Right lobe of liver (tissue), 4 donors: ENCODE measurements at regions not wholly inside any gene's neighbourhood (a gene's known extent, or its start where the extent isn't known, plus 50 kb on each side); places are given as distances from the start of the nearest gene placed in this dataset.

Source experiments
- POLR2A ChIP-seq: fragments of 450-650 bp; IDR thresholded peaks from one replicate; pipeline ENCODE4 v1.6.1; 2017; ENCODE audit warnings: antibody characterized with exemption, mild to moderate bottlenecking
- TF ChIP-seq, protein P1 (sequence below), 4 donors: fragments of 200-600 bp in 3 of 4; fragments of 450-650 bp in 1 of 4; IDR thresholded peaks; one replicate each; pipeline versions ENCODE4 v1.5.1 to v1.8.0; 2016 to 2022; ENCODE audit warnings: antibody characterized with exemption in 4 of 4, mild to moderate bottlenecking in 2 of 4
- donor health status: DM: no; HTN: no; CAD: no.
- donor health status: DM: no; HTN: no; CAD: no.
- donor health status: DM: no; HTN: yes; CAD: no.

- TF ChIP-seq, protein P1, sequence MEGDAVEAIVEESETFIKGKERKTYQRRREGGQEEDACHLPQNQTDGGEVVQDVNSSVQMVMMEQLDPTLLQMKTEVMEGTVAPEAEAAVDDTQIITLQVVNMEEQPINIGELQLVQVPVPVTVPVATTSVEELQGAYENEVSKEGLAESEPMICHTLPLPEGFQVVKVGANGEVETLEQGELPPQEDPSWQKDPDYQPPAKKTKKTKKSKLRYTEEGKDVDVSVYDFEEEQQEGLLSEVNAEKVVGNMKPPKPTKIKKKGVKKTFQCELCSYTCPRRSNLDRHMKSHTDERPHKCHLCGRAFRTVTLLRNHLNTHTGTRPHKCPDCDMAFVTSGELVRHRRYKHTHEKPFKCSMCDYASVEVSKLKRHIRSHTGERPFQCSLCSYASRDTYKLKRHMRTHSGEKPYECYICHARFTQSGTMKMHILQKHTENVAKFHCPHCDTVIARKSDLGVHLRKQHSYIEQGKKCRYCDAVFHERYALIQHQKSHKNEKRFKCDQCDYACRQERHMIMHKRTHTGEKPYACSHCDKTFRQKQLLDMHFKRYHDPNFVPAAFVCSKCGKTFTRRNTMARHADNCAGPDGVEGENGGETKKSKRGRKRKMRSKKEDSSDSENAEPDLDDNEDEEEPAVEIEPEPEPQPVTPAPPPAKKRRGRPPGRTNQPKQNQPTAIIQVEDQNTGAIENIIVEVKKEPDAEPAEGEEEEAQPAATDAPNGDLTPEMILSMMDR (IDR thresholded peaks at IDR 0.05), result no peak
- TF ChIP-seq POLR2A, result no peak
Observed at GRCh38 chr2:236969767-236970655, 115.7 kb upstream of the COPS8 start.
